22Rv1 (cell line): ENCODE measurements at regions not wholly inside any gene's neighbourhood (a gene's known extent, or its start where the extent isn't known, plus 50 kb on each side); places are given as distances from the start of the nearest gene placed in this dataset.

Experiments
- CTCF ChIP-seq: fragments of 450-650 bp; IDR thresholded peaks from 2 replicates; pipeline ENCODE4 v1.5.1; 2017; ENCODE audit warnings: mild to moderate bottlenecking
- ZFX ChIP-seq: fragments of 450-650 bp; IDR thresholded peaks from 2 replicates; pipeline ENCODE4 v1.6.1; 2017; ENCODE audit warnings: antibody characterized with exemption, borderline replicate concordance

GRCh38 chr6:156395276-156395675 lies 381.9 kb upstream of the ARID1B start:
- TF ChIP-seq CTCF = no peak
- TF ChIP-seq ZFX = no peak
